Ovary (tissue), 3 donors: ENCODE measurements at regions not wholly inside any gene's neighbourhood (a gene's known extent, or its start where the extent isn't known, plus 50 kb on each side); places are given as distances from the start of the nearest gene placed in this dataset.

Experiments used
- EP300 ChIP-seq: sonication (generic); formaldehyde crosslinking; IDR thresholded peaks from one replicate; pipeline ENCODE4 v1.6.1; 2017; ENCODE audit warnings: antibody characterized with exemption
- POLR2A ChIP-seq: fragments of 450-650 bp; IDR thresholded peaks from one replicate; pipeline ENCODE4 v1.6.1; 2017; ENCODE audit warnings: antibody characterized with exemption, mild to moderate bottlenecking, moderate library complexity
- TF ChIP-seq, protein P1 (sequence below), 3 donors: fragments of 450-650 bp in 2 of 3; fragments of 200-600 bp in 1 of 3; IDR thresholded peaks; one replicate each; pipeline versions ENCODE4 v1.5.1 to v1.8.0; 2016 to 2022; ENCODE audit warnings: antibody characterized with exemption in 3 of 3, mild to moderate bottlenecking in 1 of 3
- donor health status: DM: no; HTN: no; CAD: no.

DNA sequence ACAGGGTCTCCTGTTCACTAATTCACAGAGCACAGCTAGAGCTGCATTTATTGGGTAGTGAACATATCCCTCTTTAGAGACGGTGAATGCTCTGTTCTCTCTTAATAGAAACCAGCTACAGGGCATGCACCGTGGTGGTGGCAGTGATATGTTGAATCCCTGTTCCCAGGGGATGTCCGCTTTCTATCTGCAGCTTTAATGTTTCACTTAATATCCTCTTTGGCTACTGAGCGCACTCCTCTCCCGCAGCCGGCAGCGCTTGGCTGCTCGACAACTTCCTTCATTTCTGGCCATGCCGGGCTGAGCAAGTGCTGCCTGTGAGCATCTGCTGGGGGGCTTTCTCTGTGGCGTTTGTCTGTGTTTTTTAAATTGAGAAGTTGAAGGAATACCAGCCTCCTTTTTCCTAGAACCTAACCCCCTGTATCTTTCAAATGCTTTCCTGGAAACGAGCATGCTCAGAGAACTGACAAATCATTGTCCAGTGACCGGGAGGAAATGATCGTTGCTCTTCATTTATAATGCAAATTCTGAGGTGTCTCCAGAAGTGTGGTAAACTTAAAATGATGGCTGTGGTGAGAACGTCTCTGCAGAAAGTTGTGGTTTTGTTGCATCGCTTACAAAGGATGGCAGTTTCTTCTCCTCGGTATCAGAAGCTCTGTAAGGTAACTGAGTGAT is 297.9 kb downstream of the UTRN start:
- TF ChIP-seq, protein P1, sequence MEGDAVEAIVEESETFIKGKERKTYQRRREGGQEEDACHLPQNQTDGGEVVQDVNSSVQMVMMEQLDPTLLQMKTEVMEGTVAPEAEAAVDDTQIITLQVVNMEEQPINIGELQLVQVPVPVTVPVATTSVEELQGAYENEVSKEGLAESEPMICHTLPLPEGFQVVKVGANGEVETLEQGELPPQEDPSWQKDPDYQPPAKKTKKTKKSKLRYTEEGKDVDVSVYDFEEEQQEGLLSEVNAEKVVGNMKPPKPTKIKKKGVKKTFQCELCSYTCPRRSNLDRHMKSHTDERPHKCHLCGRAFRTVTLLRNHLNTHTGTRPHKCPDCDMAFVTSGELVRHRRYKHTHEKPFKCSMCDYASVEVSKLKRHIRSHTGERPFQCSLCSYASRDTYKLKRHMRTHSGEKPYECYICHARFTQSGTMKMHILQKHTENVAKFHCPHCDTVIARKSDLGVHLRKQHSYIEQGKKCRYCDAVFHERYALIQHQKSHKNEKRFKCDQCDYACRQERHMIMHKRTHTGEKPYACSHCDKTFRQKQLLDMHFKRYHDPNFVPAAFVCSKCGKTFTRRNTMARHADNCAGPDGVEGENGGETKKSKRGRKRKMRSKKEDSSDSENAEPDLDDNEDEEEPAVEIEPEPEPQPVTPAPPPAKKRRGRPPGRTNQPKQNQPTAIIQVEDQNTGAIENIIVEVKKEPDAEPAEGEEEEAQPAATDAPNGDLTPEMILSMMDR (IDR thresholded peaks at IDR 0.05) = no peak
- TF ChIP-seq POLR2A (no peak), EP300 (no peak)
